ENCODE measurements at regions not wholly inside any gene's neighbourhood (a gene's known extent, or its start where the extent isn't known, plus 50 kb on each side); places are given as distances from the start of the nearest gene placed in this dataset.

DNA sequence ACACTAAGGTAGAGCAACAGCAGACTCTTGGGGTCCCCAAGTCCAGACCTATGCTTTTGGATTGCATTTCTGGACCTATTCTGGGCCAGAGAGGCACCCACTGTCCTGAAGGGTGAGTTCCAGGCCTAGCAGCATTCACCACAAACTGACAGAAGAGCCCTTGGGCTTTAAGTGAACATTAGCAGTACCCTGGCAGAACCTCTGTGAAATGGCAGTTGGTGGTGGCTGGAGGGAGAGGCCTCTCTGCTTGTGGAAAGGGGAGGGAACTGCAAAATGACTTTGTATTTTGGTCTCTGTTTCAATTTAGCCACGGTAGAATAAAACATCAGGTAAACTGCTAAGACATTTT, 1211.9 kb downstream of the PCDH18 start:
- DNase-seq (ENCODE audit: low read depth in 1 of 2, low spot score in 1 of 2) = no peak

DNA sequence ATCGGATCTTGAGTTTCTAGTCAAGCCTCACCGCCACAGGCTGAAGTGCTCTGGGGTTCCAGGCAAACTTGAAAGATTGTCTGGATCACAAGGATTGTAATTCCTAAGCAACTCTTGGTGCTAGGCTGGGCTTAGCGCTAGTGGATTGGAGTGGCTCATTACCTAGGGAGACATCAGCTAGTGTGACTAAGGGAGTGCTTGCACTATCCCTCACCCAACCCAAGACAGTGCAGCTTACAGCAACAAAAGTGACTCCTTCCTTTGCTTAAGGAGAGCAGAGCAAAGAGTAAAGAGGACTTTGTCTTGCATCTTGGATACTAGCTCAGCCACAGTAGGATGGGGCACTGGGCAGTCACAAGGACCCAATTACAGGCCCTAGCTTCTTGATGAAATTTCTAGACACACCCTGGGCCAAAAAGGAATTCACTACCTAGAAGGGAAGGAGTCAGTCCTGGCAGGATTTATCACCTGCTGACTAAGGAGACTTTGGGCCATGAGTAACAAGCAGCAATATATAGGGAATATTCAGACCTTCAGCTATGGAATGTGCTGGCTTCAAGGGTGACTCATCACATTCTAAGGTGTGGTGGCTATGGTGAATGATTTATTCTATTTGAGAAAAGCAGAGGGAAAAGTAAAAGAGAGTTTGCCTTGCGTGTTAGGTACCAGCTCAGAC, 1212.4 kb downstream of the PCDH18 start:
- no peak for DNase-seq (ENCODE audit: low read depth in 1 of 2, low spot score in 1 of 2)

DNA sequence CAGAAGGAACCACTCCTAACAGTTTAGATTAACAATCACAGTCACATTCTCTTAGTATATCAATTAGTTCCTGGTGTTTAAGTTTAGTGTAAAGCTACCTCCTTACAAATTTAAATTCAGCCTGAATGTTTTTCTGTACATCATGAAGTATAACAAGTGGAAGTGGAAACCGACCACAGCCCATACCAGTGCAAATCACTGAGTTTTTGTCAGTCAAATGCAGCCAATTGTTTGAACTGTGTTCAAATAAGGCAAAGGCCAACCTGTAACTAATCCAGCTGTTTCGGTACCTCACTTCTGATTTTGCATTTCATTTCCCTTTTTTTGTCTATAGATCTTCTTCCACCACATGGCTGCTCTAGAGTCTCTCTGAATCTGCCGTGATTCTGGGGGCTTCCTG, 1215.3 kb downstream of the PCDH18 start:
- DNase-seq (ENCODE audit: low read depth in 1 of 2, low spot score in 1 of 2) = no peak

DNA sequence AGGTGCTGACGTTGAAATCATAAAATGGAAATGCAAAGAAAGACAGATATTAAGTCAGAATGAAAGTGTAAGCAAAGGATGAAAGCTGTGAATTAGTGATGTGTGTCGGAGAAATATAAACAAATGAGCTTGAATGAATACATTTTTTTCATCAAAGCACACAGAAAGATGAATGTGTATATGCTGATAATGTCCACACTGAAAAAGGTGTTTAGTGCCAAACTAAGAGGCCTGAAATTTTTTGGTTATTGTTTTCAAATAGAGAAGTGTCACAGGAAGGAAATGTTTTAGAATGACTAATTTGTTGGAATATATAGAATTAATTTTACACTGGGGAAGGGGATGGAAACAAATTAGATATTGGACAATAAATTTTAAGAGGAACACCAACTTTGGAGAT, 1217.6 kb downstream of the PCDH18 start:
- DNase-seq (ENCODE audit: low read depth in 1 of 2, low spot score in 1 of 2) = no peak

DNA sequence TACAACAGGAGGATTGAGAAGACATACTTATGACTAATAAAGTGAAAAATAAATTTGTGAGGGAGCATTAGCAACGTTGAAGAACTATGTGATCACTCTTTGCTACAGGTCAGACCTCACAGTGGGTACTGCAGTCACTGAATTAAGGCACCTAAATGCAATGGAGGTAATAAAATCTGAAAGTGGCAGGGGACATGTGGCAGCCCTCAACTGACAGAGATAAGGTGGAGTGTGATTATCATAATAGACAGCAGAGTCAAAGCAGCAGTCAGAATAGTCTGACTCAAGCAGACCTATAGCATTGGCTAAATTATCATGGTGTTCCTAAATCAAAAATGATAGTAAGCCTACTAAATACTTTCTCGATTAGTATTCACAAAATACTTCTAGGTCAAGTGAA, 1220.5 kb downstream of the PCDH18 start:
- no peak for DNase-seq (ENCODE audit: low read depth in 1 of 2, low spot score in 1 of 2)

DNA sequence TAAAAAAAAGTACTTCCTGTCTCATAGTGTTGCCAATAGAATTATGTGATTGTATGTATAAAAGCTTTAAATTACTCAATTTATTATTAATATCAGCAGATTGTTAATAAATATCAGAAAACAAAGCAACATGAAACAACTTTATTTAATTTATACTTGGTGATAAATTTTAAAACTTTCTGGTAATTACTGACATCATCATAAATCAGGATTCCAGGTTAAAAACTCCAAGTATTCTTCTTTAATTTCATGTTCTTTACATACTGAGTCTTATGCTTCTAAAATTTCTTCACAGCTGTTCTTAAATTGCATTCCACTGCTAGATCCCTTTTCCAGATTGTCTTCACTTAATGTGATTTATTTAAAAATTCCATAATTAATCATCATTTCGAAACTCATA, 1224.5 kb downstream of the PCDH18 start:
- no peak for DNase-seq (ENCODE audit: low read depth in 1 of 2, low spot score in 1 of 2)

DNA sequence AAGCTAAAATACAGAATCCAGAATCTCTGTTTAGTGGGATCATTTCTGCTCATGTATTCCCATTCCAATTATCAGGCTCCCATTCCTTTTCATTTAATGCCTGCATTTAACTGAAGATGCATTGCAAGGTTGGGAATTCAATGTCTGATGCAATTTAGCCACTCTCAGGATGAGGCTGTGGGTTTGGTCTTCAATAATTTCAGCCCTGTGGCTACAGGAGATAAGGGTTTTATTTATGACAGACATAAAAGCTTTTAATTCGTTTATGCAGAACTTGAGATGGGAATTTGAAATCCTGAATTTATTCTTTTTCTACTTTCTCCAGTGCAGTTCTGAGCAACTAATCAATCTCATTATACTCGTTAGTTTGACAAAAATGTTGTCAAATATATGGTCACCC, 1225.9 kb downstream of the PCDH18 start:
- no peak for DNase-seq (ENCODE audit: low read depth in 1 of 2, low spot score in 1 of 2)

DNA sequence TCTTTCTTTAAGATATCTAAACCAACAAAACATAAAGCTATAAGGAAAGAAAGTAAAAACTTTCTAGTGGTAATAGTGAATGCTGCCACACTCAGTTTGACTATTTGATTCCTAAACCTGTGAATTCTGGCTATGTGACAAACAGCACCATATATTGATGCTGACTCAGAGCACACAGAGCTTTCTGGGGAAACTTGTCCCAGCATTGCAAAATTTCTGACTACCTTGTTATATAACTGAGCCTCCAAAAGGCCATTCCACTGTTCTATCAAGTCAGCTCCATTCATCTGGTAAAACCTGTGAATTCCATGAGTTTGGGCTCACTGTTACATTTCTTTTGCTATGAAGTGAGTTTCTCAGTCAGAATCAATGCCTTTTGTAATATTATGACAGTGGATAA, 1229.7 kb downstream of the PCDH18 start:
- DNase-seq (ENCODE audit: low read depth in 1 of 2, low spot score in 1 of 2) = no peak

DNA sequence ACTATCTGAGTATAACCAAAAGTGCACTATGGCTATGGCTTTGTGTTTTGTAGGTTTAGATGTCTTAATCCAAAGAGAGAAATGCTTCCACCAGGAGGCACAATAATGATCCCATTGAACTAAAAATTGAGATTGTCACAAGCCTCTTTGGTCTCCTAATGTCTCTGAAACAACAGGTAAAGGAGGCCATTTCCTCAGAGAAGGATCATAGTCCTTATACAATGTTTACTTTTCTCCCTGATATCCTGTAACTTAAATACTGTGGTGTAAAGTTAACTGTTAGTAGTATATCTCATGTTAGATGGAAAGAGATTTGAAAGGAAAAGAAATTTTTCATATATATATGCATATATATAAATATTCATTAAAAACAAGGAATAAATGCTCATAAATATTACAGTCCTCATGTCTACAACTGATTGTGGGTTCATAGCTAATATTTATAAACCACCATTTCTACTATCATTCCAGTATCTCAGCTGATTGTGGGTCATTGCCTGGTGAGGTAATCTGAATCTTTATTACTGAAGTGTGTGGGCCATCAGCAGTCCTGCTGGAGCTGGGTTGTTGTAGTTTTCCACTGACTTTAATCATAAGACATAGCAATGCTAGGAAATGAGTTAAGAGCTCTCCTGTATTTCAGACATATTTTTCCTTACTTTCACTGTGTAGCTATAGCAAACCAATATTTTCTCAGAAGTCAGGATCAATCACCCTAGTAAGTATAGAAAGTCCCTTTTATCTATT, 1230.4 kb downstream of the PCDH18 start:
- DNase-seq (ENCODE audit: low read depth in 1 of 2, low spot score in 1 of 2) = no peak

DNA sequence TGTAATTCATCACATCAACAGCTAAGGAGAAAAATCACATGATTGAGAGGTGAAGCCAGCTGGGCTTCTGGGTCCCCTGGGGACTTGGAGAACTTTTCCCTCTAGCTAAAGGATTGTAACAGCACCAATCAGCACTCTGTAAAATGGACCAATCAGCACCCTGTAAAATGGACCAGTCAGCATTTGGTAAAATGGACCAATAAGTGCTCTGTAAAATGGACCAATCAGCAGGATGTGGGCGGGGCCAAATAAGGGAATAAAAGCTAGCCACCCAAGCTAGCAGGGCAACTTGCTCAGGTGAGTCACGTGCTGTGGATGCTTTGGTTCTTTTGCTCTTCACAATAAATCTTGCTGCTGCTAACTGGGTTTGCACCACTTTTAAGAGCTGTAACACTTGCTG, 1248.3 kb downstream of the PCDH18 start:
- DNase-seq (ENCODE audit: low read depth in 1 of 2, low spot score in 1 of 2) = no peak

DNA sequence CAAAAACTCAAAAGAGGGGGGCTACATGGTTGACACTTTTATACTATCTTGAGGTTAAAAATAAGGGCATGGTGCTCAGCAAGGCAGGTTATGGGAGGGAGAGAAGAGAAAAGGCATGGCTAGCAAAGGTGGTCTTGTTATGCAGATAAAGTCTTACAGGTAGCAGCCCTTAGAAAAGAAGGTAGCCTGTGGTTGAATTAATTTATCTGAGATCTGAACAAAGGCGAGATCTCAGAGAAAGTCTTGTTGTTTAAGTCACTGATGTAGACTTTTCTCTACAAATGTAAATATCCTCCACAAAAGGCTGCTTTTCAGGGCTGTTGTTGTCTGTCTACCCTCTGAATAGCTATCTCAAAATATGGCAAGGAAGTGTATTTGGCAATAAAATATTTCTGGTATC, 1250.4 kb downstream of the PCDH18 start:
- DNase-seq (ENCODE audit: low read depth in 1 of 2, low spot score in 1 of 2) = no peak

DNA sequence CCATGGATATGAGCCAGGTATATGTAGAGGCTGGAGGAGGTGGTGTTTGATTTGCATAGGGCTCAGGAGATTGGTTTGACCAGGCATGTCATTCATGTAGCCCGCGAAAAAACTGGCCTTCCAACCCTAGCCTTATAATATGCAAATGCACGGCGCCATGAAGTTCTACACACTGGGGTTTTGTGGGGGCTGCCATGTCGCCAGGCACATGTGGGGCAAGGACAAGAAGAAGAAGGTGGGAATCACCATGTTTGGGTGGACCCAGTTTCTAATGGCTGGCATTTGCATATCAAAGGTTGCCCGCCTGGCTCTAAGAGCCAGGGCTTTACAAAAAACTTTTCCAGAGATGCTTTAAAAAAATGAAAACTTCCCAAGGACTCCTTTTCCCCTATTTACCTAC, 1251.0 kb downstream of the PCDH18 start:
- DNase-seq (ENCODE audit: low read depth in 1 of 2, low spot score in 1 of 2) = no peak

DNA sequence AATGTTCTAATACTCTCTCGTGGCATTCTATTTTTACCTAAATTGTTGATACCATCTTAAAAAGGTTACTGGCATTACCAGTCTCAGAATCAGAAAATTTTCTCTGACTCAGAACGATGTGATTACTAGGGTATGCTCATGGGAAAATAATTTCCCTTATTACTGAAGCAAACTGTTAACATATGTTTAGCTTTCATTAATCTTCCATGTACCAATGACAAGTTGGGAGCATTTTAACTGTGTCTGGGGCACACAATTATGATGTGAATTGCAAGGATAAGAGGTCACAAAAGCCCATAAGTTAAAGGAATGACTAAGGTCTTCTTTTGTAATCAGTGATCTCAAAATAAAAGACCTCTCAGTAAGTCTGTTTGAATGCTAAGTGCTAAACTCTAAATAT, 1254.6 kb downstream of the PCDH18 start:
- DNase-seq (ENCODE audit: low read depth in 1 of 2, low spot score in 1 of 2) = no peak

DNA sequence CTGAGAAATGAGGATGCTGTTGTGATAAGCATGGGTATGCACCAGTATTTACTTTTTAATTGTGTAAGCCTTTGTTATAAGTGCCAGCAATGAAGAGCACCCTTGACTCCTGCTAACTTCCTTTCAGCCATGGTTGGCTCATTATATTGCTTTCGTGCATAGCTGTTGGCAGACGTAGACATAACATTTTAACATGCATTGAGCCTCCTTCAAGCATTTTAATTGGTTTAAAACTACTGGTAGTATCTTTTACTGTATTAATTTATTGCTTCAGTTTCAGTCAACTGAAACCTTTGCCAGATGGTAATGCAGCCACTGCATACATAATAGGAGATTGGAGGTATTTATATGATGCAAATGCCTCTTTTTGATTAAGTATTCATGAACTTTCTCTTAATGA, 1285.4 kb downstream of the PCDH18 start:
- DNase-seq (ENCODE audit: low read depth in 1 of 2, low spot score in 1 of 2) = no peak

DNA sequence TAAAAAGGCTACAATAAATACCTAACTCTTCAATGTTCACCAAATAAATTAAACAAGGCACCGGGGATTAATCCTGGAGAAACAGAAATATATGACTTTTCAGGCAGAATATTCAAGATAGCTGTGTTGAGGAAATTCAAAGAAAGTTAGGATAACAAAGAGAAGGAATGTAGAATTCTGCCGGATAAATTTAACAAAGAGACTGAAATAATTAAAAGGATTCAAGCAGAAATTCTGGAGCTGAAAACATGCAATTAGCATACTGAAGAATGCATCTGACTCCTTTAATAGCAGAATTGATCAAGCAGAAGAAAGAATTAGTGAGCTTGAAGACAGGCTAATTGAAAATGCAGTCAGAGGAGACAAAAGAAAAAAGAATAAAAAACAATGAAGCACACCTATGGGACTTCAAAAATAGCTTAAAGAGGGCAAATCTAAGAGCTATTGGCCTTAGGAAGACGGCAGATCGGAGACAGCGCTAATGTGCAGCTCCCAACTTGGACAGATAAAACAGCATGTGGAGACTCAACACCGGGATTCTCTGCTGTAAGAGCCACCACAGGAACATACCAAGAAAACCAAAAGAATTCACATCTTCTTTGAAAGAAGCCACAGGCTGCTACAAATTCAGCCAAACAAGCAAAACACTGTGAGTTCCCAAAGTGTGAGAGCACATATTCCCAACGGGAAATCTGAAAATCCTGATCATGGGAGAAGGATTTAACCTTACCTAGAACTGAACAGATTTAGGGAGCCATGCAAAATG, 1290.9 kb downstream of the PCDH18 start:
- no peak for DNase-seq (ENCODE audit: low read depth in 1 of 2, low spot score in 1 of 2)

DNA sequence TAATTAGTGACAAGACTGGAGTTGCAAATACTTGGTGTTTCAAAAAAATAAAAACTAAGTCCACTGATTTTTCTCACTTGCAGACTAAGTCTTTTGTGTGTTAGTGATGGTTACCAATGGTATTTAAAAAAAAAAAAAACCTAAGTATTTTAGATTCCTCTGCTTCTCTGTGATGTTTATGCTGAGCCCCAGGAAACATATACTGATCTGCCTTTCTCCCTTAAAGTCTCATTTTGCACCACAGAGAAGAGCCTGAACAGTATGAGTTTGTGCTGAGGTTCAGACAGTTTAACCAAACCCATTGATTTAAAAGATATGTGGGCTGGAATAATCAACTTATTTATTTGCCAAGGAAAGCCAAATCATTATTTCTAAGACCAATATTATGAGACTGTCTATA, 1305.0 kb downstream of the PCDH18 start:
- no peak for DNase-seq (ENCODE audit: low read depth in 1 of 2, low spot score in 1 of 2)

DNA sequence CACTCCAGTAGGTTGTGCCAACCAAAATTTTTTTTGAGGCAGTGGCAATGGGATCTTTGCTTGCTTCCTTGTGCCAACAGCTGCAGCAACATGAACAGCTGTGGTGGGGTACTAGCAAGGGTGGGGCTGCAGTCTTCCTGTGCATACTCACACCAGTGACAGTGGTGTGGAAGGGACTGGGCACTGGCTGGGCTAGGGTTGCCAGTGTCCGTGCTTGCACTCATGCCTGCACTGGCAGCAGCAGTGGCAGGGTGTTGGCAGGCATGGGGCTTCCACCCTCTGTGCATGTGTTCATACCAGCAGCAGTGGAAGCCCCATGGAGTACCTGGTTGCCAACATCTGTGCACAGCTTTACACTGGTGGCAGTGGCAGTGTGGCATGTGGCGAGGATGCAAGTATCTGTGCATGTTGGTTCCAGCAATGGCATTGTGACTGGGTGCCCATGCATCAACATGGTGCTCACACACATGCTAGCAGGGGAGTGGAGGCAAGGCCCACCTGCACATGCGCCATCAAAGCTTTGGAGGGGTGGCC, 1312.6 kb downstream of the PCDH18 start:
- DNase-seq (ENCODE audit: low read depth in 1 of 2, low spot score in 1 of 2) = no peak

DNA sequence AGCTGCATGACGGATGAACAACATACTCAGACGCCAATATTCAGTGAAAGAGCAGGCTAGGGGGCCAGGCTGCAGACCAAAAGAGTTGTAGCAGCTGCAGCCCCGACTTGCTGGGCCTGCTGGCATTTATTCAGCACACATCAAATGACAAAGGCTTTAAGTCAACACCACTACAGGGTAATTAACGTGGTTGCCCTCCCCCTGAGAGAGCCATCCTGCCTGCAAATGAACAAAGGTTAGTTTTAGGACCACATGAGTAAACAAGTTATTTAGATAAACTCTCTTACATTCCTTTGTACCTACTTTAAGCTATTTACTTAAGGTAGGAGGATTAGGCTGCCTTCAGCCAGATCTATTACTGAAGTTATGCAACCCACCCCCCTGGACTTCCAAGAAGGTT, 1329.1 kb downstream of the PCDH18 start:
- no peak for DNase-seq (ENCODE audit: low read depth in 1 of 2, low spot score in 1 of 2)

DNA sequence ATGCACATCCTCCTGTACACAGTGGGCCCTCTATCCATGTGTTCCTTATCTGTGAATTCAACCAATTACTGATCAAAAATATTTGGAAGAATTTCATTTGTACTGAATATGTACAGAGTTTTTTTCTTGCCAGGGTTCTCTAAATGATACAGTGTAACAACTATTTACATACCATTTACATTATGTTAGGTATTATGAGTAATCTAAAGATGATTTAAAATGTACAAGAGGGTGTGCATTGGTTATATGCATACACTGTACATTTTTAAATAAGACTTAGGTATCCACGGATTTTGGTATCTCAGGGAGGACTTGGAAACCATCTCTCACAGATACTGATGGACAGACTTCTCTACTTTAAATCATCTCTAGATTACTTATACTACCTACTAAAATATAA, 1333.9 kb downstream of the PCDH18 start:
- no peak for DNase-seq (ENCODE audit: low read depth in 1 of 2, low spot score in 1 of 2)

DNA sequence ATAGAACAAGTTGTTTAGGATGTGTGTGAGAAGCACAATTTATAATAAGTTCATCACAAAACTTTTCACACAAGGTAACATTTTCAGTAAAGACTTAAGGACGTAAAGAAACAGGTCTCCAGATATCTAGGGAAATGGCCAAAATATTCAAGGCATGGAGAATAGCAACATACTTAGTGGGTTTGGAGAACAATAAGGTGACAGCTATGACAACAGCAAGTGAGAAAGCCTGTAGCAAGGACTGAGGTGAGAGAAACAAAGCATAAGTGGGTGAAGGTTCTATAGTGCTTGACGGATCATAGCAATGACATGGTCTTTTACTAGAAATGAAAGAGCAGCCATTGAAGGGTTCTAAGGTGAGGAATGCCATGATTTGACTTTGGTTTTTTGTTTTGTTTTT, 1337.3 kb downstream of the PCDH18 start:
- DNase-seq (ENCODE audit: low read depth in 1 of 2, low spot score in 1 of 2) = no peak

DNA sequence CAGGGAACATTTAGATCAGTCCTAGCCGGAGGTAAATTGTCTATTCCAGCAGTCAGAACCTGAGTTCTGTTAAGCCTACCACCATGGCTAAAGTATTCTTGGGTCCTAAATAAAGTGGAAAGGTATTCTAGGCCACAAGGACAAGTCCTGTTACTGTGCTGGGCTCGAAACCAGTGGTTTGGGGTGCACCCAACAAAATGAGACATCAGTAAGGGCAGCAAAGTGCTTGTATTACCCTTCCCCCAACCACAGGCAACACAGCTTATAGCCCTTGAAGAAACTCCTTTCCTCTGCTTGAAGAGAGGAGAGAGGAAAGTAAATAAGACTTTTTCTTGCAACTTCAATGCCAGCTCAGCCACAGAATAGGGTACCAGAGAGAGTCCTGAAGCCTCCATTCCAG, 1345.6 kb downstream of the PCDH18 start:
- no peak for DNase-seq (ENCODE audit: low read depth in 1 of 2, low spot score in 1 of 2)

DNA sequence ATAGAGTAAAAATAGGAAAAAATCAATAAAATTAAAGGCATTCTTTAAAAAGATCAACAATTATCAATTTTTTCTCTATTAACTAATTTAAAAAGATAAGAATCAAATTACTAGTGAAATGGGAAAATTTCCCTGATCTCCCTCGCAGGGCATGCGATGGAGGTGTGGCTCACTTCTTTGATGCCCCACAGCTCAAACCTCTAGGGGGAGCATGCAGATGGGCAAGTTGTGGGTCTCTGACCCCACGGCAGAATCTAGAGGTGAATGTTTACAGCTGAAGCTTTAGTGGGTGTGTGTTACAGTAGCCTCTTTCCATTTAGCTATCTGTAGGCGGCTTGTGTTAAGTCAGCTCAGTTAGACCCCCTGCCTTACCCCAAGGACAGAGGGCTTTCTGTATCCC, 1348.8 kb downstream of the PCDH18 start:
- DNase-seq (ENCODE audit: low read depth in 1 of 2, low spot score in 1 of 2) = no peak

Data from activated CD4-positive, alpha-beta T cell treated with anti-CD3 and anti-CD28 coated beads, Interleukin-2, amount 50 U/mL, for 24 hours (primary cell).